GM18505 (cell line): ENCODE measurements at regions not wholly inside any gene's neighbourhood (a gene's known extent, or its start where the extent isn't known, plus 50 kb on each side); places are given as distances from the start of the nearest gene placed in this dataset.

Experiments
- ATAC-seq: cut with Tn5 transposase; IDR thresholded peaks from one replicate; pipeline ENCODE4 v1.9.1; 2021; ENCODE audit not compliant: unreplicated experiment
- POLR2A ChIP-seq: IDR thresholded peaks from 4 replicates; pipeline ENCODE4 v1.6.1; 2011; ENCODE audit warnings: borderline replicate concordance; ENCODE audit not compliant: insufficient read depth, insufficient read length; ENCODE audit errors: extremely low read depth

GRCh38 chr22:23403720-23404688, 176.1 kb downstream of the IGLL1 start:
- no peak for ATAC-seq
- TF ChIP-seq POLR2A, result no peak

- no peak for ATAC-seq
Observed at GRCh38 chr22:23403152-23403719, 176.9 kb downstream of the IGLL1 start.

GRCh38 chr22:23402275-23403151, 177.6 kb downstream of the IGLL1 start:
- peak; percentile 70 for ATAC-seq
- TF ChIP-seq POLR2A, result no peak

More at GRCh38 chr22:23403152-23403719, 176.9 kb downstream of the IGLL1 start:
- no peak for TF ChIP-seq POLR2A

- ATAC-seq, result no peak
- TF ChIP-seq POLR2A, result no peak
Observed at GRCh38 chr22:23401910-23402274, 178.2 kb downstream of the IGLL1 start.

- ATAC-seq, result no peak
- no peak for TF ChIP-seq POLR2A
Observed at GRCh38 chr22:23401111-23401909, 178.8 kb downstream of the IGLL1 start.

GRCh38 chr22:23400286-23400981, 179.7 kb downstream of the IGLL1 start:
- no peak for TF ChIP-seq POLR2A
- ATAC-seq, result no peak

GRCh38 chr22:23399367-23400285, 180.5 kb downstream of the IGLL1 start:
- no peak for ATAC-seq
- TF ChIP-seq POLR2A, result no peak

GRCh38 chr22:23398701-23399366, 181.3 kb downstream of the IGLL1 start:
- no peak for ATAC-seq
- TF ChIP-seq POLR2A, result no peak

GRCh38 chr22:23397613-23398567, 182.2 kb downstream of the IGLL1 start:
- TF ChIP-seq POLR2A, result no peak
- ATAC-seq, result no peak
